Uterus (tissue), 2 donors: ENCODE measurements at regions not wholly inside any gene's neighbourhood (a gene's known extent, or its start where the extent isn't known, plus 50 kb on each side); places are given as distances from the start of the nearest gene placed in this dataset.

ENCODE experiments used
- POLR2A ChIP-seq, 2 donors: fragments of 450-650 bp; IDR thresholded peaks; one replicate each; pipeline ENCODE4 v1.6.1; 2016; ENCODE audit warnings: antibody characterized with exemption in 2 of 2, mild to moderate bottlenecking in 1 of 2, moderate library complexity in 1 of 2
- TF ChIP-seq, protein P1 (sequence below), 4 experiments: fragments of 200-600 bp in 2 of 4; fragments of 450-650 bp in 2 of 4; sonication (generic) in 2 of 4; IDR thresholded peaks; one replicate each; pipeline ENCODE4 v1.5.1; 2016 to 2019; ENCODE audit warnings: antibody characterized with exemption in 4 of 4, mild to moderate bottlenecking in 2 of 4, moderate library complexity in 1 of 4

DNA sequence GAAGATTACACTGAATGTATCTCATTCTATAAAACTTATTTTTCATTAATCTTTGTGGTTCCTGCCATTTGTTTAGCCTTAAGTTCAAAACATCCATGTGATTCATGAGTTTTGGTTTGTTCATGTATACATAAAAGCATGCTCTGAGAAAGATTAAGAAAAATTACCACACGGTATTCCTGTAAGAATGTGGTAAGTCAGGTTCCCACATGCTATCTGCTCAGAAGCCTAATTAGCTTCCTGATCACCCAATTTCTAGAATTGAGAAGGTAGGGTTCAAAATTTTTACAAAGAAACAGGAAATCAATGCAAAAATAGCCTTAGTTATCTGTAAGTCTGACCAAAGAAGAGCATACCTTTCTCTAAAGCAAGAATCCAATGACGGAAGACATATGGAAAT, 241.6 kb upstream of the VRK2 start:
- no peak for TF ChIP-seq POLR2A (IDR thresholded peaks at IDR 0.05)
- TF ChIP-seq, protein P1, sequence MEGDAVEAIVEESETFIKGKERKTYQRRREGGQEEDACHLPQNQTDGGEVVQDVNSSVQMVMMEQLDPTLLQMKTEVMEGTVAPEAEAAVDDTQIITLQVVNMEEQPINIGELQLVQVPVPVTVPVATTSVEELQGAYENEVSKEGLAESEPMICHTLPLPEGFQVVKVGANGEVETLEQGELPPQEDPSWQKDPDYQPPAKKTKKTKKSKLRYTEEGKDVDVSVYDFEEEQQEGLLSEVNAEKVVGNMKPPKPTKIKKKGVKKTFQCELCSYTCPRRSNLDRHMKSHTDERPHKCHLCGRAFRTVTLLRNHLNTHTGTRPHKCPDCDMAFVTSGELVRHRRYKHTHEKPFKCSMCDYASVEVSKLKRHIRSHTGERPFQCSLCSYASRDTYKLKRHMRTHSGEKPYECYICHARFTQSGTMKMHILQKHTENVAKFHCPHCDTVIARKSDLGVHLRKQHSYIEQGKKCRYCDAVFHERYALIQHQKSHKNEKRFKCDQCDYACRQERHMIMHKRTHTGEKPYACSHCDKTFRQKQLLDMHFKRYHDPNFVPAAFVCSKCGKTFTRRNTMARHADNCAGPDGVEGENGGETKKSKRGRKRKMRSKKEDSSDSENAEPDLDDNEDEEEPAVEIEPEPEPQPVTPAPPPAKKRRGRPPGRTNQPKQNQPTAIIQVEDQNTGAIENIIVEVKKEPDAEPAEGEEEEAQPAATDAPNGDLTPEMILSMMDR (IDR thresholded peaks at IDR 0.05) = no peak
